Left kidney (tissue), 1 donor: ENCODE measurements at regions not wholly inside any gene's neighbourhood (a gene's known extent, or its start where the extent isn't known, plus 50 kb on each side); places are given as distances from the start of the nearest gene placed in this dataset.

Experiments
- DNase-seq: peaks from one replicate; pipeline ENCODE4 v3.0.0-alpha.2; 2013

DNA sequence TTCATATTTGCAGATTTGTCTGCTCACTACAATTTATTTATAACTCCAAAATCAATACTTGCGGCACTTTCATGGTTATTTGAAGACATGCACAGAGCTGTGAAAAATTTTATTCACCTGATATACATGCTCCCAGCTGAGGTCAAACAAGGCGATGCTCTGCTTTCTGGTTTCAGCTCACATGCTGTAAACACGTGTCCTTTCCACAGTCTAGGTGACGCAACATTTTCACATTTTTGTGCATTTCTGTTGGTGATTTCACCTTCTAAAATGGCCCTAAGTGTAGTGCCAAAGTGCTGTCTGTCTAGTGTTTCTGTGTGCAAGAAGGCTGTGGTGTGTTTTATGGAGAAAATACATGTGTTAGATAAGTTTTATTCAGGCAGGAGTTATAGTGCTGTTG, 650.5 kb downstream of the RNF144B start:
- DNase-seq = no peak

DNA sequence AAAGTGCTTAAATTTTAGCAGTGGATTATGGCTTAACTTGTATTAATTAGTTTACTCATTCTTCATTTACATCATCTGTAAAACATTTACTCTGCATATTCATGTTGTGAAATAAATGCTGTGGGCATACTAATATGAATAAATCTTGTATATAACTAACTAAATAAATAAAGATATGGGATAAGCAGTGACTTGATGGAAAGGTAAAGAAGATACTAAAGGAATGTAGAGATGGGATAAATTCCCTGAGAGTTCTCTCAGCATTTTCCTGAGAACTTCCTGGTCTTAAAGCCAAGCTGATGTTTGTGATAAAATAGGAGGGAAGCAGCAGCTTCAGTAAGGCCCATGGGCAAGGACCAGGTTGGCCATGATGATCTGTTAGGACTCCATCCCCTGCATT, 652.1 kb downstream of the RNF144B start:
- DNase-seq = no peak

DNA sequence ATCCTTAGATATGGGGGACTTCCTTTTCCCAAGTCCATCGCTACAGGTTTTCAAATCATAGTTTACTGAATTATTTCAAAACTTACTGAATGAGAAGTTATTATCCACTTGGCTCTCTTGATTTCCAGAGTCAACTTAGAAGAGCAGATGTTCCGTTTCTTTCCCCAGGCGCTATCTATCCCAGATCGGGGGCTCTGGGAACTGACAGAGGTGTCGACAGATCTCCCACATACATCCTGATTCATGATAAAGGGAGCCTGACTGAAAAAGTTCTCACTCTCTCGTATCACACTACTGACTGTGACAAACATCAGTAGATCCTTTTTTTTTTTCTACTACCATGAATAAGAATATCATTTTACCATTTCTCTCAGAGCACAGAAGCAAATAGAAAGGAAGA, 654.8 kb downstream of the RNF144B start:
- no peak for DNase-seq

DNA sequence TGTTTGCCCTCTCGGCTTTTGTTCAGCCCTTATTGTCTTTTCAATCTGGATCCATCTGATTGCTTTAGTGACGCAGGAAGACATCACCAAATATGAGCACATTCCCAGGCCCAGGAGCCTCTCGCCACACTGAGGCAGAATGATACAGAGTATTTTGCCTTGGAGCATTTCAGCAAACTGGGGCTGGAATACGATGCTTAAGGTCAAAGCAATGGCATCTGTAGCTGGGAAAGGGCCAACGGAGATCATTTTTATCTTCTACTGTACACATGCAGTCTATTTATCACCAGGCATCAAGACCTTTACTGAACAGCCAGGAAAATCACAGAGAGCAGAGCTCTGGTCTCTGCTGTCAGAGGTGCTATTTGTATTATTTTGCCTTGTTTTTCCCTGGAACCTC, 655.3 kb downstream of the RNF144B start:
- no peak for DNase-seq

DNA sequence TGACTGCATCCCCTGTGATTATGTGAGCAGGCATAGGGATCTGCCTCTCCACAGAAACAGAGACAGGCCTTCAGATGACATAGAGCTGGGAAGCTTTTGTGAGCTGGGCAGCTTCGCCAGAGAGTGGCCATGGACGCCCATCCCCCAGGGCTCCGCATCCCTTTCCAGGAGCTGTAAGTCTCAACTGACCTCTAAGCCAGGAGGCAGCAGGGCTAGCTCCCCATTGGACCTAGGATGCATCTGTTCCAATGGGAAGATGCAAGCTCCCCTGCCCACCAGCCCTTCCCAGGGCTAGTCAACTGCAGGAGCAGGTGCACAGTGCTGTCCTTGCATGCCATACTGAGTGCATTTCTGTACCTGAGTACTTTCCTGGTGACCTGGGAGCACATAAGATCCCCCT, 663.6 kb downstream of the RNF144B start:
- no peak for DNase-seq

DNA sequence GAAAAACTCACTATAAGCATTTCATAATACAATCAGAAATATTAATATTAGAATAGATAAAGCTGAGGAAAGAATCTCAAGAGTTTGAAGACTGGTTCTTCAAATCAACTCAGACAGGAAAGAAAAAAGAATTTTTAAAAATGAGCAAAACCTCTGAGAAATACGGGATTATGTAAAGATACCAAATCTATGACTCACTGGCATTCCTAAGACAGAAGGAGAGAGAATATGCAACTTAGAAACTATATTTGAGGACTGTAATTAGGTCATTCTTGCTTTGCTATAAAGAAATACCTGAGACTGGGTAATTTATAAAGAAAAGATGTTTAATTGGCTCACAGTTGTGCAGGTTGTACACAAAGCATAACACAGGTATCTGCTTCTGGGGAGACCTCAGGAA, 665.1 kb downstream of the RNF144B start:
- no peak for DNase-seq

DNA sequence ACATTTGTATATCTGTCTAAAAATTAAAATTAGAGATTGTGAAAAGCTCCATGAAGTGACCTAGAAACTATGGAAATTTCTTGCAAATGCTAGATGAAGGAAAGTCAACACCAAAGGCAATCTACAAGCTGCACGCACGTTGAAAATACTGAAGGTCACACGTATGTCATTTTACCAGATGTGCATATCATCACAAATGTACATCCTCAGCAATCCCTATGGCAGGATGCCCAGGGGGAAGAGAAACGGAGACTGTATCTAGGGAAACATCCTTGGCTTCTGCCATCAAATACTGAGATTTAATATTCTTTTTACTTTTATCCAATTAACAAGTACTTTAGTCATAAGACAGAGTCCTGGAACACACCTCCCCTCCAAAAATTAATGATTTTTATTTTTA, 672.0 kb downstream of the RNF144B start:
- no peak for DNase-seq

DNA sequence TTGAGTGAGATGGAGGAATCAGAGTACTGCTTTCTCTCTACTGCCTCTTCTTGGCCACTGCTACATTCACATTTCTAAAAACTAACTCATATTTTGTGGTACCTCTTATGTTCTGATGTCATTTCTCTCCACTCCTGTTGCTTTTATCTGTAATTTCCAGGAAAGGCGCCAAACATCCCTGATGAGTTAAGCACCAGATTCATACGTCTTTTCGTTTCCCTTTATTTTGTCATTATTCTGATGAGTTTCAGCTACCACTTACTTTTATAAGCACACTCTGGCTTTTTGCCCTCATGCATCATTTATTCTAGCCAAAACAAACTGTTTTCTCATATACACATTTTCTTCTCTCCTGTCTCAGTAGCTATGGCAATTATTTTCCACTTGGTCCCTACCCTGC, 680.0 kb downstream of the RNF144B start:
- no peak for DNase-seq

DNA sequence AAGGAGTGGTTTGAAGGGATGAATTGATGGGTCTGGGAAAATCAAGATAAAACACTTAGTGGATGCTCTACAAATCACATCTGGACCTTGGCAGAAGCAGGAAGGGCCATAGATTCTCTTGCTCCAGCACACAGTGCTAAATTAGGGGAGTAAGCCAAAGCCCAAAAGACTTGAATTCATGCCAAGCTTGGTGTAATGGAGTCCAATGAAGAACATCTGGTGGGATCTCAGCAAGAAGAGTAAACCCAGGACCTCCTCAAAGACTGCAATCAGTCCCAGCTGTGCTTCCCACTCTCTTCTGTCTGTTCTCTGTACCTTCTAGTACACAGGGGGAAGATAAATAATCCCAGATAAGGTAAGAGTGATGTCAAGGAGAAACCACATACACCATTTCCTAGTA, 683.4 kb downstream of the RNF144B start:
- DNase-seq = peak; percentile 15

DNA sequence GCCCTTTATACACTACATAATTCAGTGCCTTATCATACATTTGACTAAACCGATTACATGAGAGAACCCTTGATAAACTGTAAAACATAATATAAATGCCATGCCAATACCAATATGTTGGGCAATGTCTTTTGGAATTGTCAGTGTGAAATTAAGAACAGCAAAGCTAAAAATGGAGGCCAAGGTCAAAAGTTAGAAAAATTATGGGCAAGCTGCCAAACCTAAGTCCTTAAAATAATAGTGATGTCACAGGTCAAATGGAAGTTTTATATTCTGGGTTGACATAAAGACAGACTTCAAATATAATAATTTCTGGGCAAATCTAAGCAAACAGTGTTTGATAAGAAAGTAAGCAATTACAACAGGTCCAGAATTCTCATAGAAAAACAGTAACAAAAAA, 696.7 kb downstream of the RNF144B start:
- DNase-seq = no peak

DNA sequence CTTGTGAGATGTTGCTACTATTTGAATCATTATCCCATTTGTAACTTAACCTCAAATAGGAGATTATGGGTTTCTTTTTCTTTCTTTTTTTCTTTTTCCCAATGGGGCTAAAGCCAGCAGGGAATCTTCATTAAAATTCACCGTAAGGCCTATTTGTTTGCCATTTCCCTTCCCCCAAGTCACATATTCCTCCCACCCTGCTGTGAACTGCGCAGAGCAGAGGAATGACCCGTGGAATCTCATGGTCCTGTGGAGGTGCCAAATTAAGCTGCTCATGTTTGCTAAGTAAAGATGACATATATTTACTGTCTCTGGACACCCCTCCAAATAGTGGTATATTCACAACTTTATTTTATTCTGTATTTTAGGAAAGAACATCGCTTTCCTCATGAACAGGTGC, 699.3 kb downstream of the RNF144B start:
- DNase-seq = no peak

DNA sequence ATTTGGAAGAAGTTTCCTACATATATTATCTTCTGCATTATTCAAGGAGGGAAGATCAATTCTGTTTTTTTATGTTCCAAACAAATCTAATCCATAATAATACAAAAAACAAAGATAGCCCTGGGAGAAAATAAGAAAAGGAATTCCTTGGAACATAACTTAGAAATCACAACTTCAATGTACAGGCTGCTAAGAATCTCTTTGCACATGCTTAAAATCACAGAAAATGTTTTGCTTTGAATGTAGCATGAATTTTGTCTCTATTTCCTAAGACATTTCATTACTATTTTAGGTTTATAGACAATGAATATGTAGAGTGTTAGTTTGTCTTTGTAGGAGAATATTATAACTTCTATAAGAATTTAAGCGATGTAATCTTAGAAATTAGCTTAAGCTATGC, 700.1 kb downstream of the RNF144B start:
- no peak for DNase-seq

DNA sequence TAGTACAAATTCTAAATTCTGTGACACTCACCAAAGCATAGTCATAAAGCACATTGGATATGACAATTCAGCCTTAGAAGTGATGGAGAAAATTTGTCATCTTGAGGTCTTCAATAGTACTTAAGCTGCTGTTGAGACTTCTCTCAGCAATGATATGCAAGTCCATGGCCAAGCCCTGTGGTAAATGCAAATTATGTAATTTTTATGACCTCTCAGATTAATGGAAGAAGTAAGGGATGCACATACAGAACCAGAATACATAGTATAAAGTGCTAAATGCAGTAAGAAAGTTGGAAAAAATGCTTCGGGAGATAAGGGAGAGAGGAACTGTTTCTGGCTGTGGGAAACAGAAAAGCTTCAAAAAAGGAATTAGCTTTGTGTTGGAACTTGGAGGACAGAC, 700.7 kb downstream of the RNF144B start:
- DNase-seq = no peak

DNA sequence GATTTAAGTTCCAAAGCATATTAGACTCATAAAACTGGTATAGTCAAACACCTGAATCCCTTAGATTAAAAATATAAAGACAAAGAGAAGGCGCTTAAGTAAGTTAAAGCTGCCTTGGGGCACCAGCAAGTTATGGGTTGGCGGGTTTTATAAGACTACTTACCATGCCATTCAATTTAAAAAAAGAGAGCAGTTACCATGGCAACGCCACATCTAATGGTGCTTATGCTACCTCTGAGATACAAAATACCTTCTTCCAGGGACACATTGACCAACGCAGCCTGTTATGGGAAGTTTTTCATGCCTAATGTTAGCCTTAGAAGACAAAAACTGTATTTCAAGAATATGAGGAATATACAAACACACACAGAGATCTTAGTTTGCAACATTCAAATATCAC, 713.6 kb downstream of the RNF144B start:
- DNase-seq = no peak

DNA sequence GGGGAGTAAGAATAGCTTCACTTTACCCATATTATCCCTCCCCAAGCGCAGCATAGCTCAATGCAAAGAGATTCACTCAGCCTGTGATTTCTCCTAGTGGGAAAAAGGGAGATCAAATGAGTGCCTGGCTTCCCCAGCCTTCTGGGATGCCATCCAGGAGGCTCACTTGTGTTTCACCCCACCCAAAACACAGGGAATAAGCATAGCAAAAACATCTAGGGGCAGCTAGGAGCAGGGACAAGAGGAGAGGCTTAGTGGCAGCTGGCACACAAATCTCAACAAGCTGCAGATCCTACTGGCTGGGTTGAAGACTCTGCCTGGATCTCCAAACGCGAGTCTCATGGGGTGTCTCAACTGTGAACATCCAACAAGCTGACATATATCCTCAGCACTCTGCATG, 715.8 kb downstream of the RNF144B start:
- no peak for DNase-seq

DNA sequence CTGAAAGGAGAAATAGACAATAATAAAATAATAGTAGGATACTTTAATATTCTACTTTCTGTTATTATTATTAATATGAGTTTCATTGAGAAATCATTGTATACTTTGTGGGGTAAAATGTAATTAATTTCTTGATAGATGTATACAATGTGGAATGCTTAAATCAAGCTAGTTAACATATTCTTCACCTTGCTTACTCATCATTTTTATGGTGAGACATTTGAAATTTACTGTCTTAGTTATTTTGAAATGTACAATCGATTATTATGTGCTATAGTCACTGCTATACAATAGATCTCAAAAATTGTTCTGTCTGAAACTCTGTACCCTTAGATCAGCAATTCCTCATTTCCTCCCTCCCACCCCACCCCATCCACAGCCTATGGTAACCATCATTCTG, 720.3 kb downstream of the RNF144B start:
- no peak for DNase-seq

DNA sequence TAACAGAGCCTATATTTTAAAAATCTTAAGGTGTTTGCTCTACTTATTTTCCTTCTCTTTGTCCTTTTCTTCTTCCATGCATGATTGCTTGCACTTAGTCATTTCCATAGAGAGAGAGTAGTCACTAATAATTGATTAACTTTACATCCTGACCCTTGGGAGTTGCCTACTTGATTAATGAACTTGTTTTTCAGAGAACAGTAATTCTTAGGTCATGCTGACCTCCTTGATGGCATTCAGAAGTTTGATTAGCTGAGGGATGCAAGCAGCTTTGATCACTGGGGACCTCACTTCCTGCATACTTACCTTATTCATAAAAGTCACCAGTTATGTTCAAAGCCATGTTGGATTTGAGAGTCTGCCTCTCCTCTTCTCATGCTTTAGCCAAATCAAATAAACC, 715.6 kb upstream of the ID4 start:
- no peak for DNase-seq

DNA sequence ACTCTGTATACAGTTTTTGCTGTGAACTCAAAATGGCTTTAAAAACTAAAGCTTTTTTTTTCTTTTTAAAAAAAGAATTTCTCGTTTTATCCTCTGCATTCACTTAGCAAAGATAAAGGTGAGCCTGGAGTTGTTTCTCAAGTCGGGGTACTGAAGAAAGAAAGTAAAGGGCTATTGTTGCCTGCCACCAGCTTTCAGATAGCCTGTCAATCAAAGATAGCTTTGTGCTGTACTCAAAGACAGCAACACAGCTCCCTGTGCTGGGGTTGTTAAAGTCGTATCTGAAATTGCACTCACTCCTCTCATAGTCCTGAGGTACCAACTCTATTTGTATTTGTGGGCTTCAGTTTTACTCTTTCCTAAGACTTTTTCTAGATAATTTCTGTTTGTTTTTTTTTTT, 710.1 kb upstream of the ID4 start:
- no peak for DNase-seq

DNA sequence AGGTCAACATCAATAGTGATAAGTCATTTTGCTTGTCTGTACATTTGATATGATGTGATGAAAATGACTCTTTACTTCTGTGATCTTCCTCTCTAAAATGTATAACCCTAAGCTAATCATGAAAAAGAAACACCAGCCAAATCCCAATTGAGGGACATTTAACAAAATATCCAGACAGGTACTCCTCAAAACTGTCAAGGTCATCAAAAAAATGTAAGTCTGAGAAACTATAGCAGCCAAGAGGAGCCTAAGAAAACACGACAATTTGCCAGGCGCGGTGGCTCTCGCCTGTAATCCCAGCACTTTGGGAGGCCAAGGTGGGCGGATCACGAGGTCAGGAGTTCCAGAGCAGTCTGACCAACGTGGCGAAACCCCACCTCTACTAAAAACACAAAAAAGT, 708.5 kb upstream of the ID4 start:
- DNase-seq = no peak

DNA sequence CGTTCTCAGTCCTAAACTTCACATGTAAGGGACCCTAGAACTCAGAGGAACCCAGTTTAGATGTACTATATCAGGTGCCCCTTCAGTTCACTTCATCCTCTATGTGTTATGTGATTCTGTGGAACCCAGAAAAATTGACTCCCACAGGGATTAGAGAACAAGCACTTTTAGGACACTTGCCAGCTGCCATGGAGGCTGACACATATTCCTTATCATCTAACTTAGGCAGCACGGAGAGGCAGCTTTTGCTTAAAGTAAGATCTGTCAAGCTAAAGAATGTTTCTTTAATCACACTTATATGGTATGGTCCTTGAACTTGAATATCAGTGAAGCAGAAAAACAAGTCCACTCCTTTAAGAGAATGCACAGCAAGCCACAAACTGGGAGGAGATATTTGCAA, 701.5 kb upstream of the ID4 start:
- no peak for DNase-seq

DNA sequence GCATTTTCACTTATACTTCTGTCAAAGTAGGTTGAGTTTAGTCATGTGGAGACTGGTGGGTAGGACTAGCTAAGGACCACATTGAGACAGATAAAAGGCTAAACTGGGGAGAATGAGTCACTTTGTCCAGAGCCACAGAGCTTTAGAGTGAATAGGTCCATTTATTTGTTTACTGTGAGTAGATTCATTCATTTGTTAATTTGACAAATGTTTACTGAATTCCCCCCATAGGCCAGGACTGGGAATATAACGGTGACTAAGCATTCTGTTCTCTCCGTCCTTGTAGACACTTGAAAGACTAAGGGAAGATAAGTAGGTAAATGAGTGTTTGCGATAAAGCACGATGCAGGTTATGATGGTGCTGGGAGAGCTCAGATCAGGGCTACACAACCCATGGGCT, 699.7 kb upstream of the ID4 start:
- DNase-seq = no peak

DNA sequence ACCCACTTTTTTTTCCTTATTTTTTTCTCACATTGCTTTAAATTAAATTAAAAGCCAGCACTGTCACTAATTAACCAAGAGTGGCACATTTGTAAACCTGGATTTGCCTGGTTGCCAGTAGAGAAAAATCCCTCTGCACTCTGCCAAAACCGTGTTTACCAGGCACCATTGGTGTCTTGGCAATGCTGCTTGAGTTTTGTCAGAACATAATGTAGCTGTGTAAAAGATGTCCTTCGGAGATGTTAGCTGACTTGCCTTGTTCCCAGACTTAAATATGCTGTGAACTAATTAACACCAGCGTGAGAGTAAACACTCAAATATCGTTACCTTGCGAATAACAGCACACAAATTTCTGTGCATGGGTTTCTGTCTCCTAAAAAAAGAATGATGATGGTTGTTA, 694.9 kb upstream of the ID4 start:
- no peak for DNase-seq

DNA sequence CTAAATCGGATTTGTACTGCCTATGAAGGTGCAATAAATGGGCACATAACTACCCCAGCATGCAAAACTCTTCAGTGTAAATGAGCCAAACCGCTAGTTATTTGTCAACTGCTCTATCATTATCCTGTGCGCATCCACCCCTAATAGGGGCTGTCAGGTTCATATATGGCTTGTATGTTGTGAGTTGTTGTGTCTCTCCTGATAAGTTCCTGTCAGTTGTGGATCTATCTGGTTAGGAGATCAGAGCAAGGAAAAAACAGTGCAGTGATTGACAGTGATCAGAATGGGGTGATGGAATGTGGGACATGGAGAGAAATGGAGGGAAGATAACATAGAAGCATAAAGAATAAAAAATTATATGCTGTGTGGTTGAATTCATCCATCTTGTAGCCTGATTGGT, 686.9 kb upstream of the ID4 start:
- DNase-seq = no peak

DNA sequence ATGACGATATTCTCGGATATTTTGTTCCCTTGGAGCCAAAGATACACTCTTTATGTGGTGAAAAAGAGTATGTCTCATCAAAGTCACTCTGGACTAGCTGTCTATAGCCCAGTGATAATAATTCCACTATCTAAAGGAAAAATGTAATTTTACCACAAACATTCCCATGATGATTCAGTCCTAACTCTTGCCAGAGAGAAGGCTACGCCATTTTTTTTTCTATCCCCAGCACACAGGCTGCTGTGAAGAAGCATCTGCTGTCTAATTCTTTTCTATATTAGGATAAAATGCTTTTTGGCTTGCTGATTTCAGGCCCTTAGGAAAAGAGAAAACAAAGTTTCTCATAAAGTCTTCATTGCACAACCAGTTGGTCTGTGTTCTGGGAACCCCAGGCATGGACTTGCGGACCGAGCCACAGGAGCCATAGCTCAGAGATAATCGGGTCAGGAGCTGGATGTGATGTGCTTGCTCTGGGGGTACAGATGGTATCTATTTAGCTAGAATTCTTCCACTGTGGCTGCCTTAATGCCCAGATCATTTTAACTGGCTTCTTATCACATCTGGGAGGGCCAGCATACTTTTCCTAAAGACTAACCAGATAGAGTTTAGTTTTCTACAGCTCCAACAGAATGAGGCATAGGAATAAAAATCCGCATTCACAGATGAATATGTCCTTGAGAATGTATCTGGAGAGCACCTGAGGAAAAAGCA, 683.7 kb upstream of the ID4 start:
- DNase-seq = no peak

DNA sequence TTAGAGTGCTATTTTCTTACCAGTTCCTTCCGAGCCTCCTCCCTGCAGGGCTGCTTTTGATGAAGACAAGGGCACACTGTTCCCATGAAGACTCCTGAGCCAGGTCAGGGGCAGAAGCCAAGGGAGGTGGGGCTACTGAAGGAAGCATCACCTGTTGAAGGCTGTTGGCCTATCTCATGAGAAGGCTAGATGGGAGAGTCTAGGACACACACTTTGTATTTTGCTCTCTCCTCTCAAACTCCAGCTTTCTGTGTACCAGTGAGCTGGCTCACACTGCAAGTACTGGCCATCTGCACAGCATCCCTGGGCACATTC, 683.2 kb upstream of the ID4 start:
- no peak for DNase-seq
